GM23248 (cell line): ENCODE measurements at regions not wholly inside any gene's neighbourhood (a gene's known extent, or its start where the extent isn't known, plus 50 kb on each side); places are given as distances from the start of the nearest gene placed in this dataset.

Experiments
- DNase-seq: peaks from one replicate; pipeline ENCODE4 v3.0.0-alpha.2; 2015
- H2AFZ ChIP-seq: fragments of 200-600 bp; sonication (generic); 2 replicates; pipeline ENCODE4 v1.6.1; 2016; ENCODE audit warnings: antibody characterized with exemption
- H3F3A ChIP-seq: fragments of 200-600 bp; sonication (generic); 2 replicates; pipeline ENCODE4 v1.6.1; 2016; ENCODE audit warnings: mild to moderate bottlenecking, antibody characterized with exemption, mixed run types; ENCODE audit not compliant: insufficient read depth
- H3K27ac ChIP-seq: fragments of 200-600 bp; sonication (generic); 2 replicates; pipeline ENCODE4 v1.5.1; 2016; ENCODE audit warnings: mild to moderate bottlenecking
- H3K27me3 ChIP-seq: fragments of 200-600 bp; sonication (generic); replicated peaks from 2 replicates; pipeline ENCODE4 v1.6.1; 2016; ENCODE audit warnings: mild to moderate bottlenecking; ENCODE audit not compliant: insufficient read depth
- H3K36me3 ChIP-seq: fragments of 200-600 bp; sonication (generic); 2 replicates; pipeline ENCODE4 v1.6.1; 2016; ENCODE audit warnings: low read depth, mild to moderate bottlenecking
- H3K4me1 ChIP-seq: fragments of 200-600 bp; sonication (generic); 2 replicates; pipeline ENCODE4 v1.6.1; 2016; ENCODE audit warnings: mild to moderate bottlenecking; ENCODE audit not compliant: insufficient read depth
- H3K4me2 ChIP-seq: fragments of 200-600 bp; sonication (generic); one replicate; pipeline ENCODE4 v1.6.1; 2016; ENCODE audit warnings: mild to moderate bottlenecking; ENCODE audit not compliant: unreplicated experiment
- H3K4me3 ChIP-seq: fragments of 200-600 bp; sonication (generic); 2 replicates; pipeline ENCODE4 v1.5.1; 2016; ENCODE audit warnings: mild to moderate bottlenecking
- H3K79me2 ChIP-seq: fragments of 200-600 bp; sonication (generic); 2 replicates; pipeline ENCODE4 v1.6.1; 2016; ENCODE audit warnings: mild to moderate bottlenecking; ENCODE audit not compliant: insufficient read depth
- H3K9ac ChIP-seq: fragments of 200-600 bp; sonication (generic); 2 replicates; pipeline ENCODE4 v1.6.1; 2016; ENCODE audit warnings: mild to moderate bottlenecking
- H3K9me2 ChIP-seq: fragments of 200-600 bp; sonication (generic); 2 replicates; pipeline ENCODE4 v1.6.1; 2016; ENCODE audit warnings: mixed run types, mild to moderate bottlenecking, moderate library complexity; ENCODE audit not compliant: insufficient read depth
- H3K9me3 ChIP-seq: fragments of 200-600 bp; sonication (generic); one replicate; pipeline ENCODE4 v1.6.1; 2017; ENCODE audit warnings: low read depth
- H4K20me1 ChIP-seq: fragments of 200-600 bp; sonication (generic); 2 replicates; pipeline ENCODE4 v1.6.0; 2016; ENCODE audit not compliant: insufficient read depth
- EZH2 ChIP-seq: fragments of 200-600 bp; sonication (generic); IDR thresholded peaks from 2 replicates; pipeline ENCODE4 v1.6.1; 2018; ENCODE audit warnings: antibody characterized with exemption, mild to moderate bottlenecking; ENCODE audit not compliant: insufficient read depth, poor library complexity, severe bottlenecking
- EZH2phosphoT487 ChIP-seq: fragments of 200-600 bp; sonication (generic); IDR thresholded peaks from 2 replicates; pipeline ENCODE4 v1.6.1; 2018; ENCODE audit warnings: antibody characterized with exemption, moderate library complexity, mild to moderate bottlenecking, low read depth; ENCODE audit not compliant: insufficient read depth
- WGBS, 2 experiments: methylation state at CpG; one replicate each; pipeline ENCODE4 v1.1.6; 2015 to 2017; ENCODE audit warnings: low lambda C conversion rate in 2 of 2, low coverage in 1 of 2; ENCODE audit errors: missing lambda C conversion rate in 2 of 2; 5-methylcytosine and 5-hydroxymethylcytosine counted together
- in situ Hi-C: fragments of 300-500 bp; cut with MboI; formaldehyde crosslinking; loops from 2 replicates; pipeline ENCODE4 v1.15.0; 2020

GRCh38 chr11:109765709-109766311 lies 327.4 kb upstream of the ZC3H12C start:
- Histone ChIP-seq H3K36me3 (no peaks in the 10 kb centered on the region), H3K4me3 (no peak overlapping the region), H4K20me1 (no peaks in the 10 kb centered on the region), H3F3A (no peaks in the 10 kb centered on the region), H3K9me2 (no peaks in the 10 kb centered on the region), H3K27ac (no peak overlapping the region), H3K4me2 (no peak overlapping the region), H3K9me3 (no peaks in the 10 kb centered on the region), H3K9ac (no peak overlapping the region), H3K79me2 (no peaks in the 10 kb centered on the region), H2AFZ (no peak overlapping the region), H3K4me1 (no peaks in the 10 kb centered on the region), H3K27me3 (no peaks in the 10 kb centered on the region; the same call in 1 of the 2 replicates)
- DNase-seq, result no peak
- in situ Hi-C loops, result no loop called here
- WGBS, 2 experiments, result 66 to 70% methylated on average over 5 of the region's 5 CpGs
- TF ChIP-seq EZH2phosphoT487, result no peak
- no peak for TF ChIP-seq EZH2

GRCh38 chr11:109769858-109770257 lies 323.3 kb upstream of the ZC3H12C start:
- Histone ChIP-seq H2AFZ (no peak overlapping the region), H3K27ac (no peak overlapping the region)
- WGBS, 2 experiments, result 33 to 37% methylated on average over 4 of the region's 4 CpGs

GRCh38 chr11:109770323-109770722 lies 322.9 kb upstream of the ZC3H12C start:
- no peak overlapping the region for H3K4me3 ChIP-seq
- DNase-seq, result no peak
- H3K36me3 ChIP-seq, result no peaks in the 10 kb centered on the region
- H3K9me3 ChIP-seq, result no peaks in the 10 kb centered on the region
- H3K27me3 ChIP-seq, result peaks cover 8% of the 10 kb centered on the region
- H2AFZ ChIP-seq, result no peak overlapping the region
- no peak overlapping the region for H3K4me2 ChIP-seq
- H3K79me2 ChIP-seq, result no peaks in the 10 kb centered on the region
- no peaks in the 10 kb centered on the region for H3K9me2 ChIP-seq
- no peak overlapping the region for H3K27ac ChIP-seq
- H3K9ac ChIP-seq, result no peak overlapping the region
- TF ChIP-seq EZH2, result no peak
- no peak for TF ChIP-seq EZH2phosphoT487
- H3F3A ChIP-seq, result no peaks in the 10 kb centered on the region
- H3K4me1 ChIP-seq, result no peaks in the 10 kb centered on the region
- H4K20me1 ChIP-seq, result no peaks in the 10 kb centered on the region
- in situ Hi-C loops, result no loop called here

More at GRCh38 chr11:109769858-109770257, 323.3 kb upstream of the ZC3H12C start:
- no peaks in the 10 kb centered on the region for H3F3A ChIP-seq
- TF ChIP-seq EZH2, result no peak
- H3K9ac ChIP-seq, result no peak overlapping the region
- no peaks in the 10 kb centered on the region for H4K20me1 ChIP-seq
- in situ Hi-C loops, result no loop called here
- no peaks in the 10 kb centered on the region for H3K9me3 ChIP-seq
- no peaks in the 10 kb centered on the region for H3K4me1 ChIP-seq
- no peak overlapping the region for H3K4me2 ChIP-seq
- no peaks in the 10 kb centered on the region for H3K36me3 ChIP-seq
- H3K4me3 ChIP-seq, result no peak overlapping the region
- no peaks in the 10 kb centered on the region for H3K9me2 ChIP-seq
- no peaks in the 10 kb centered on the region for H3K79me2 ChIP-seq
- peaks cover 8% of the 10 kb centered on the region for H3K27me3 ChIP-seq
- no peak for DNase-seq

GRCh38 chr11:109772892-109773291 lies 320.3 kb upstream of the ZC3H12C start:
- H3K27ac ChIP-seq, result no peak overlapping the region
- H3K79me2 ChIP-seq, result no peaks in the 10 kb centered on the region
- 36 to 45% methylated on average over 1 of the region's 1 CpG for WGBS, 2 experiments
- H3K36me3 ChIP-seq, result no peaks in the 10 kb centered on the region
- in situ Hi-C loops, result no loop called here
- no peaks in the 10 kb centered on the region for H3F3A ChIP-seq
- no peaks in the 10 kb centered on the region for H3K9me3 ChIP-seq
- H3K4me1 ChIP-seq, result no peaks in the 10 kb centered on the region
- peaks cover 8% of the 10 kb centered on the region for H3K27me3 ChIP-seq
- H3K9me2 ChIP-seq, result no peaks in the 10 kb centered on the region
- TF ChIP-seq EZH2, result no peak
- no peak for TF ChIP-seq EZH2phosphoT487
- H3K9ac ChIP-seq, result no peak overlapping the region
- DNase-seq, result no peak
- no peak overlapping the region for H3K4me3 ChIP-seq
- H4K20me1 ChIP-seq, result no peaks in the 10 kb centered on the region
- H3K4me2 ChIP-seq, result no peak overlapping the region
- no peak overlapping the region for H2AFZ ChIP-seq

- Histone ChIP-seq H3K27ac (no peak overlapping the region), H3K4me1 (no peaks in the 10 kb centered on the region), H2AFZ (no peak overlapping the region), H3F3A (no peaks in the 10 kb centered on the region), H3K9me2 (no peaks in the 10 kb centered on the region), H3K27me3 (peaks cover 8% of the 10 kb centered on the region), H3K9ac (no peak overlapping the region), H3K79me2 (no peaks in the 10 kb centered on the region), H4K20me1 (no peaks in the 10 kb centered on the region), H3K4me3 (no peak overlapping the region), H3K36me3 (no peaks in the 10 kb centered on the region), H3K4me2 (no peak overlapping the region), H3K9me3 (no peaks in the 10 kb centered on the region)
- in situ Hi-C loops, result no loop called here
- TF ChIP-seq EZH2, result no peak
- no peak for TF ChIP-seq EZH2phosphoT487
- no peak for DNase-seq
- WGBS, 2 experiments, result 40 to 46% methylated on average over 2 of the region's 2 CpGs
Observed at GRCh38 chr11:109775686-109776085, 317.5 kb upstream of the ZC3H12C start.
